ENCODE measurements at regions not wholly inside any gene's neighbourhood (a gene's known extent, or its start where the extent isn't known, plus 50 kb on each side); places are given as distances from the start of the nearest gene placed in this dataset.
"Not testable (repeated sequence)": the region's sequence is repeated elsewhere in the genome, so short reads cannot be mapped to it uniquely, and the experiment has no call there.

- no peak for DNase-seq (ENCODE audit: low read depth)
Measured at GRCh38 chr3:163185721-163186350, 1689.2 kb downstream of the OTOL1 start.

DNA sequence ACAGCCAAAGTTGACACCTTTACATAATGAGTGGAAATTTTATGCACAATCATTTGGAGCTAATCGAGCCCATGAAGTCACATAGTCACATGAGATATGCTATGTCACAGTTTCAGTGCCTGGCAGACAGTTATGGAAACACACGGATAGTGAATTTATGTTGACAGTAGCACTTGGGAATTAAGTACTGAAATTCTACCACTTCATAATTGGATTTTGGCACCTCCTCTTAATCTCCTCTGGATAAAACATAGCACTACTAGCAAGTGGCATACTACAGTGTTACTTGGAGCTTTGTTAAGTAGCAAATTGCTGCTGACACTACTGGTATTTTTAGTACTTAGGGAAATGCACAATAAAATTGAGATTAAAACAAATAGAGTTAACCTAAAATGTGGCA is 1679.4 kb downstream of the OTOL1 start:
- DNase-seq (ENCODE audit: low read depth) = no peak

- not testable (repeated sequence) for DNase-seq (ENCODE audit: low read depth)
Measured at GRCh38 chr3:163172513-163172912, 1675.9 kb downstream of the OTOL1 start.

DNA sequence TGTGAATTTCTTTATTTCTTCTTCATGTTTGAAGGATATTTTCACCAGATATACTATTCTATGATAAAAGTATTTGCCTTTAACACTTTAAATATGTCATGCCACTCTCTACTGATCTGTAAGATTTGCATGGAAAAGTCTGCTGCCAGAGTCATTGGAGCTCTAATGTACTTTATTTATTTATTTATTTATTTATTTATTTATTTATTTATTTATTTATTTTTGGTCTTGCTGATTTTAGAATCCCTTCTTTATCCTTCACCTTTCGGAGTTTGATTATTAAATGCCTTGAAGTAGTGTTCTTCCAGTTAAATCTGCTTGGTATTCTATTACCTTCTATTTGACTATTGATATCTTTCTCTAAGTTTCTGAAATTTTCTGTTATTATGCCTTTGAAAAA is 1669.6 kb downstream of the OTOL1 start:
- DNase-seq (ENCODE audit: low read depth) = no peak

DNA sequence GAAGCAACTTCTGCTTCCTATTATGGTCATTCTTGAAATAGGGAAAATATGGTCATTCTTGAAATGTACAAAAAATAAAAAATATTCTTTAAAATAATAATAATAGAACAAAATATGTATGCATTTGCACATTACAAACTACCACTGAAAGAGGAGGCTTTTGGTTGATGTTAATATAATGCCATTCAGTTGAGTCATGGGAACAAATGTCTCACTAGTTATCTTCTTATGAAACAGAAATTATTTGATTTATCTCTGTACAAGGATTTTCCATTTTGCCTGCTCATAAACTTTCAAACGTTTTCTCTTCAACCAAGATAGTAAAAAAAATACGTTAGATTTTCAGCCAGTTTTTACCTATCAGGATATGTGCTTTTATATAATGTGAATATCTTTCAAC is 1662.7 kb downstream of the OTOL1 start:
- DNase-seq (ENCODE audit: low read depth) = no peak

- DNase-seq (ENCODE audit: low read depth) = no peak
Measured at GRCh38 chr3:163139600-163139999, 1643.0 kb downstream of the OTOL1 start.

DNA sequence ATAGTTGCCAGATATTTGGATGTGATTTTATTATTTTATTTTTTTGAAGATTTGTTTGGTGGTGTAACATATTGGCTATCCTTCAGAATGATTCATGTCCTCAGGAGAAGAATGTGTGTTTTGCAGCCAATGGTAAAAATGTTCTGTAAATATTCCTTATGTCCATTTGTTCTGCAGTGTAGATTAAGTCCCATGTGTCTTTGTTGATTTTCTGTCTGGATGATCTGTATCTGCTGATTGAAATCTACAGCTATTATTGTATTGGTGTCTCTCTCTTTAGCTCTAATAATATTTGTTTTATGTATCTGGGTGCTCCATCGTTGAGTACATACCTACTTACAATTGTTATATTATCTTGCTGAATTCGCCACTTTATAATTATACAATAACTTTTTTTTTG is 1641.7 kb downstream of the OTOL1 start:
- no peak for DNase-seq (ENCODE audit: low read depth)

- no peak for DNase-seq (ENCODE audit: low read depth)
Measured at GRCh38 chr3:163132111-163132510, 1635.5 kb downstream of the OTOL1 start.

DNA sequence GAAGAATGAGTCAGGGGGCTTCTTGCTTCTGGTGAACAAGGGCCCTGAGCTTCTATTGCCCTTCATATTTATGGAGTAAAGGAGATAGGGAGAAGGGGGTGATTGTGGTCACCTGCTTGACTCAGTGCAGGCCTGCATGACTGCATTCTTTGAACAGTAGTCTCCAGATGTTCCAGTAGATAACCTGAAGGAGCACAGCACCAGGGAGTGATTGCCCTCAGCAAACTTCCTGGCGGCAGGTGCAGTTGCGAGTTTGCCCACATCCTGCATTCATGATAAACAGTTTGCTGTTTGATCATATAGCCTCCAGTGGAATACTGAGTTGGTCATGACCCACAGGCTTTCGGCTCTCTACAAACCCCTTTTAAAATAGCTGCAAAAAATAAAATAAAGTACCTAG is 1632.7 kb downstream of the OTOL1 start:
- no peak for DNase-seq (ENCODE audit: low read depth)

- no peak for DNase-seq (ENCODE audit: low read depth)
Measured at GRCh38 chr3:163126115-163126514, 1629.5 kb downstream of the OTOL1 start.
